ENCODE measurements at regions not wholly inside any gene's neighbourhood (a gene's known extent, or its start where the extent isn't known, plus 50 kb on each side); places are given as distances from the start of the nearest gene placed in this dataset.

DNA sequence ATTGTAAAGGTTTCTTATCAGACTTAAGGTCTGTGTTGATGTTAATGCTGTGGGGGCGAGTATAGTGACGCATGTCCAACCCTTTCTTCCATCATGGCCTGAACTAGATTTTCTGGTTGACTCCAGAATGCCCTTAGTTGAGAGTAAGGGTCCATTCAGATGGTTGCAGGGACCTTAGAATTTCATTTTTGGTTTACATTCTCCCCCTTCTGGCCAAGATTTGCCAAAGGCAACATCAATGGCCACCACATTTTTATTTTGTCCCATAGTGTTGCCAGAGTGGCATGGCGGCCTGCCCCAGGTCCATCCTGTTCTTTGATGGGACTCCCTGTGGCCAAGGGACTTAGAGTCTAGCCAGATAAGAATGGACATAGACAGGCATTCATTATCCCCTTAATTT, 368.5 kb downstream of the GPM6A start:
- TF ChIP-seq, protein P1, sequence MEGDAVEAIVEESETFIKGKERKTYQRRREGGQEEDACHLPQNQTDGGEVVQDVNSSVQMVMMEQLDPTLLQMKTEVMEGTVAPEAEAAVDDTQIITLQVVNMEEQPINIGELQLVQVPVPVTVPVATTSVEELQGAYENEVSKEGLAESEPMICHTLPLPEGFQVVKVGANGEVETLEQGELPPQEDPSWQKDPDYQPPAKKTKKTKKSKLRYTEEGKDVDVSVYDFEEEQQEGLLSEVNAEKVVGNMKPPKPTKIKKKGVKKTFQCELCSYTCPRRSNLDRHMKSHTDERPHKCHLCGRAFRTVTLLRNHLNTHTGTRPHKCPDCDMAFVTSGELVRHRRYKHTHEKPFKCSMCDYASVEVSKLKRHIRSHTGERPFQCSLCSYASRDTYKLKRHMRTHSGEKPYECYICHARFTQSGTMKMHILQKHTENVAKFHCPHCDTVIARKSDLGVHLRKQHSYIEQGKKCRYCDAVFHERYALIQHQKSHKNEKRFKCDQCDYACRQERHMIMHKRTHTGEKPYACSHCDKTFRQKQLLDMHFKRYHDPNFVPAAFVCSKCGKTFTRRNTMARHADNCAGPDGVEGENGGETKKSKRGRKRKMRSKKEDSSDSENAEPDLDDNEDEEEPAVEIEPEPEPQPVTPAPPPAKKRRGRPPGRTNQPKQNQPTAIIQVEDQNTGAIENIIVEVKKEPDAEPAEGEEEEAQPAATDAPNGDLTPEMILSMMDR (IDR thresholded peaks at IDR 0.05), result no peak
- no peak for TF ChIP-seq POLR2AphosphoS5 (IDR thresholded peaks at IDR 0.05)
